Liver (tissue), 8 donors: ENCODE measurements at regions not wholly inside any gene's neighbourhood (a gene's known extent, or its start where the extent isn't known, plus 50 kb on each side); places are given as distances from the start of the nearest gene placed in this dataset.

Experiments
- DNase-seq: peaks from one replicate; pipeline ENCODE4 v3.0.0-alpha.2; 2017; ENCODE audit warnings: low spot score
- H3K27ac ChIP-seq, 2 donors: one replicate each; pipeline ENCODE4 v1.7.0; 2013; ENCODE audit warnings: inconsistent platforms in 2 of 2, low read length in 2 of 2, control low read depth in 1 of 2, low read depth in 1 of 2, mild to moderate bottlenecking in 1 of 2
- H3K27me3 ChIP-seq, 4 donors: one replicate each; pipeline versions ENCODE4 v1.6.1 to v1.7.0; 2013; ENCODE audit warnings: low read length in 3 of 4, inconsistent platforms in 1 of 4, mild to moderate bottlenecking in 1 of 4, moderate library complexity in 1 of 4; ENCODE audit not compliant: control insufficient read depth in 4 of 4, insufficient read depth in 4 of 4
- H3K36me3 ChIP-seq, 4 donors: one replicate each; pipeline versions ENCODE4 v1.6.1 to v1.7.0; 2013; ENCODE audit warnings: low read length in 3 of 4, mild to moderate bottlenecking in 3 of 4, low read depth in 1 of 4, moderate library complexity in 1 of 4; ENCODE audit not compliant: control insufficient read depth in 4 of 4, insufficient read depth in 3 of 4
- H3K4me1 ChIP-seq, 4 donors: one replicate each; pipeline versions ENCODE4 v1.6.1 to v1.7.0; 2013; ENCODE audit warnings: low read length in 3 of 4, mild to moderate bottlenecking in 3 of 4, moderate library complexity in 1 of 4; ENCODE audit not compliant: control insufficient read depth in 4 of 4, insufficient read depth in 4 of 4
- H3K4me3 ChIP-seq, 3 donors: one replicate each; pipeline versions ENCODE4 v1.6.1 to v1.7.0; 2013; ENCODE audit warnings: low read length in 3 of 3, control low read depth in 1 of 3, low read depth in 1 of 3, mild to moderate bottlenecking in 1 of 3
- H3K9ac ChIP-seq, 2 donors: one replicate each; pipeline ENCODE4 v1.7.0; 2013; ENCODE audit warnings: low read length in 2 of 2, mild to moderate bottlenecking in 2 of 2, moderate library complexity in 2 of 2, control low read depth in 1 of 2, low read depth in 1 of 2
- H3K9me3 ChIP-seq, 4 donors: one replicate each; pipeline versions ENCODE4 v1.6.1 to v1.7.0; 2013; ENCODE audit warnings: low read length in 3 of 4; ENCODE audit not compliant: control insufficient read depth in 4 of 4
- ATF3 ChIP-seq: IDR thresholded peaks from 2 replicates; pipeline ENCODE4 v1.6.1; 2016; ENCODE audit warnings: antibody characterized with exemption
- CTCF ChIP-seq: fragments of 150-350 bp; IDR thresholded peaks from 2 replicates; pipeline ENCODE4 v1.5.1; 2017; ENCODE audit warnings: improper control_type of control experiment, low read depth, low read length; ENCODE audit not compliant: missing input control
- FOXA1 ChIP-seq: IDR thresholded peaks from 2 replicates; pipeline ENCODE4 v1.6.1; 2016; ENCODE audit warnings: antibody characterized with exemption
- FOXA2 ChIP-seq: IDR thresholded peaks from 2 replicates; pipeline ENCODE4 v1.6.1; 2016; ENCODE audit warnings: antibody characterized with exemption
- GABPA ChIP-seq, 2 donors: IDR thresholded peaks in 1 of 2; conservative IDR thresholded peaks in 1 of 2; 2 replicates each; pipeline ENCODE4 v1.6.1; 2016; ENCODE audit warnings: antibody characterized with exemption in 2 of 2, mild to moderate bottlenecking in 1 of 2, moderate library complexity in 1 of 2
- HNF4A ChIP-seq, 2 donors: conservative IDR thresholded peaks; 2 replicates each; pipeline ENCODE4 v1.6.1; 2016; ENCODE audit warnings: antibody characterized with exemption in 2 of 2, mild to moderate bottlenecking in 2 of 2
- HNF4G ChIP-seq: IDR thresholded peaks from 2 replicates; pipeline ENCODE4 v1.6.1; 2016; ENCODE audit warnings: antibody characterized with exemption
- JUND ChIP-seq, 2 donors: IDR thresholded peaks; 2 replicates each; pipeline ENCODE4 v1.6.1; 2016; ENCODE audit warnings: antibody characterized with exemption in 2 of 2
- MAX ChIP-seq: IDR thresholded peaks from 2 replicates; pipeline ENCODE4 v1.6.1; 2016; ENCODE audit warnings: antibody characterized with exemption
- NR2F2 ChIP-seq: IDR thresholded peaks from 2 replicates; pipeline ENCODE4 v1.6.1; 2016; ENCODE audit warnings: antibody characterized with exemption
- RAD21 ChIP-seq, 2 donors: IDR thresholded peaks; 2 replicates each; pipeline ENCODE4 v1.6.1; 2016; ENCODE audit warnings: antibody characterized with exemption in 2 of 2, mild to moderate bottlenecking in 2 of 2
- REST ChIP-seq: IDR thresholded peaks from 2 replicates; pipeline ENCODE4 v1.6.1; 2016; ENCODE audit warnings: antibody characterized with exemption, mild to moderate bottlenecking
- RXRA ChIP-seq, 2 donors: IDR thresholded peaks; 2 replicates each; pipeline ENCODE4 v1.6.1; 2017 to 2018; ENCODE audit warnings: antibody characterized with exemption in 2 of 2, mild to moderate bottlenecking in 1 of 2
- SP1 ChIP-seq: IDR thresholded peaks from 2 replicates; pipeline ENCODE4 v1.6.1; 2018; ENCODE audit warnings: antibody characterized with exemption, mild to moderate bottlenecking
- TAF1 ChIP-seq: conservative IDR thresholded peaks from 2 replicates; pipeline ENCODE4 v1.6.1; 2016; ENCODE audit warnings: antibody characterized with exemption, mild to moderate bottlenecking
- YY1 ChIP-seq: IDR thresholded peaks from 2 replicates; pipeline ENCODE4 v1.6.1; 2016; ENCODE audit warnings: antibody characterized with exemption, mild to moderate bottlenecking
- ZBTB33 ChIP-seq: IDR thresholded peaks from 2 replicates; pipeline ENCODE4 v1.6.1; 2016; ENCODE audit warnings: antibody characterized with exemption
- WGBS: extraction: QIAGEN DNeasy Blood & Tissue Kit; methylation state at CpG from one replicate; pipeline ENCODE4 v1.1.7; 2013; 5-methylcytosine and 5-hydroxymethylcytosine counted together
- donor health status: healthy.
- donor health status: healthy.
- donor health status: healthy.
- donor health status: healthy.
- donor health status: healthy.

GRCh38 chr22:49141761-49142160, 685.9 kb downstream of the BRD1 start (continued):
- TF ChIP-seq HNF4A (conservative IDR thresholded peaks at IDR 0.05) (no peak), RAD21 (IDR thresholded peaks at IDR 0.05) (no peak), MAX (no peak), GABPA (IDR thresholded peaks at IDR 0.05 in 1 of 2, conservative IDR thresholded peaks at IDR 0.05 in 1 of 2) (no peak), ATF3 (no peak), TAF1 (no peak)

DNA sequence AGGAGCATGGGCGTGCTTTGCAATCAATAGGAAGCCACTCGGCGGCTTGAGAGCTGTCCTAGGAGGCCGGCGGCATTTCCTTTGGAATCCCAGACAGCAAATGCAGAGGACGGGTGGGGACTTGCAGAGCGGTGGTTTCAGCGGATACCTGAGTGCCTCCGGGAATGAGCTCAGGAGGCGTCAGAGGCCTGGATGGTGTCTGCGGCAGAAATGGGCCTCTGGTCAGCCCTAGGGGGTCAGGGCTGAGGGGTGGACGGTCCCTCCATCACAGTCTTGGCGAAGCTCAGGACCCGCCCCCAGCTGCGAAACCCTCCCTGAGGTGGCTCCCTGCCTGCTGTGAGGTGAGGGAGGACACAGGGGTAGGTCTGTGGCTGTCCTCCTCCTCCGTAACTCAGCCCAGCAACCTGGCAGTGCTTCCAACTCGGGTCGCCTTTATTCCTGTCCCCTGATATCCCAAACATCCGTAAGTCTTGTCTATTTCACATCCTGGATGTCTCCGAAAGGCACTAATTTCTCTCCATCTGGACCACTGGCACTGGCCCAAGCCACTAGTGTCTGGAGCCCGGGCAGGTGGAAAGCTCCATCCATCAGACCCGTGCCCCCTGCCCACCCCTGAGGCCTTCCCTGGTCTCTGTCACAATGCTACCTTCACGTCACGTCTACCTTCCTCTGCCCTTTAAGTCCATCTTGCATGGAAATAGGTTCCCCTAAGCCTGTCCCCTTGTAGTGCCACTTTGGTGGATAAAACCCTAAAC, 686.6 kb downstream of the BRD1 start:
- Histone ChIP-seq H3K9ac (no peak overlapping the region), H3K4me3 (no peak overlapping the region), H3K9me3 (no peaks in the 10 kb centered on the region), H3K36me3 (no peaks in the 10 kb centered on the region), H3K4me1 (no peaks in the 10 kb centered on the region), H3K27ac (no peak overlapping the region), H3K27me3 (peaks cover 0 to 3% (median 0%) of the 10 kb centered on the region in 4 donors)
- no peak for TF ChIP-seq CTCF
- TF ChIP-seq JUND (IDR thresholded peaks at IDR 0.05) = no peak
- no peak for TF ChIP-seq RAD21 (IDR thresholded peaks at IDR 0.05)
- TF ChIP-seq HNF4G = no peak
- TF ChIP-seq ATF3 = no peak
- no peak for TF ChIP-seq YY1
- TF ChIP-seq SP1 = no peak
- TF ChIP-seq FOXA1 = no peak
- TF ChIP-seq REST = no peak
- no peak for TF ChIP-seq ZBTB33
- TF ChIP-seq MAX = no peak
- TF ChIP-seq RXRA (IDR thresholded peaks at IDR 0.05) = no peak
- TF ChIP-seq GABPA (IDR thresholded peaks at IDR 0.05 in 1 of 2, conservative IDR thresholded peaks at IDR 0.05 in 1 of 2) = no peak
- no peak for TF ChIP-seq FOXA2
- TF ChIP-seq NR2F2 = no peak
- no peak for DNase-seq
- 61% methylated on average over 24 of the region's 24 CpGs for WGBS
